ENCODE measurements at regions not wholly inside any gene's neighbourhood (a gene's known extent, or its start where the extent isn't known, plus 50 kb on each side); places are given as distances from the start of the nearest gene placed in this dataset.

GRCh38 chr6:56765494-56765893 is 122.8 kb upstream of the DST start:
- TF ChIP-seq POLR2A (IDR thresholded peaks at IDR 0.05) (no peak), CTCF (IDR thresholded peaks at IDR 0.05) (no peak), POLR2AphosphoS5 (IDR thresholded peaks at IDR 0.05) (no peak)
